Gastroesophageal sphincter (tissue), 3 donors: ENCODE measurements at regions not wholly inside any gene's neighbourhood (a gene's known extent, or its start where the extent isn't known, plus 50 kb on each side); places are given as distances from the start of the nearest gene placed in this dataset.

Experiments
- EP300 ChIP-seq: sonication (generic); formaldehyde crosslinking; IDR thresholded peaks from one replicate; pipeline ENCODE4 v1.6.1; 2017; ENCODE audit warnings: antibody characterized with exemption, mild to moderate bottlenecking
- POLR2A ChIP-seq, 2 donors: fragments of 450-650 bp; IDR thresholded peaks; one replicate each; pipeline ENCODE4 v1.6.1; 2017; ENCODE audit warnings: antibody characterized with exemption in 2 of 2, mild to moderate bottlenecking in 2 of 2, moderate library complexity in 1 of 2
- POLR2AphosphoS5 ChIP-seq: sonication (generic); formaldehyde crosslinking; IDR thresholded peaks from one replicate; pipeline ENCODE4 v1.6.1; 2017; ENCODE audit warnings: antibody characterized with exemption
- TF ChIP-seq, protein P1 (sequence below), 4 experiments: fragments of 200-600 bp in 2 of 4; fragments of 450-650 bp in 2 of 4; sonication (generic) in 1 of 4; IDR thresholded peaks; one replicate each; pipeline ENCODE4 v1.5.1; 2017 to 2019; ENCODE audit warnings: antibody characterized with exemption in 4 of 4, mild to moderate bottlenecking in 2 of 4, moderate library complexity in 2 of 4

GRCh38 chr1:187721216-187721615 lies 892.5 kb downstream of the PLA2G4A start:
- TF ChIP-seq, protein P1, sequence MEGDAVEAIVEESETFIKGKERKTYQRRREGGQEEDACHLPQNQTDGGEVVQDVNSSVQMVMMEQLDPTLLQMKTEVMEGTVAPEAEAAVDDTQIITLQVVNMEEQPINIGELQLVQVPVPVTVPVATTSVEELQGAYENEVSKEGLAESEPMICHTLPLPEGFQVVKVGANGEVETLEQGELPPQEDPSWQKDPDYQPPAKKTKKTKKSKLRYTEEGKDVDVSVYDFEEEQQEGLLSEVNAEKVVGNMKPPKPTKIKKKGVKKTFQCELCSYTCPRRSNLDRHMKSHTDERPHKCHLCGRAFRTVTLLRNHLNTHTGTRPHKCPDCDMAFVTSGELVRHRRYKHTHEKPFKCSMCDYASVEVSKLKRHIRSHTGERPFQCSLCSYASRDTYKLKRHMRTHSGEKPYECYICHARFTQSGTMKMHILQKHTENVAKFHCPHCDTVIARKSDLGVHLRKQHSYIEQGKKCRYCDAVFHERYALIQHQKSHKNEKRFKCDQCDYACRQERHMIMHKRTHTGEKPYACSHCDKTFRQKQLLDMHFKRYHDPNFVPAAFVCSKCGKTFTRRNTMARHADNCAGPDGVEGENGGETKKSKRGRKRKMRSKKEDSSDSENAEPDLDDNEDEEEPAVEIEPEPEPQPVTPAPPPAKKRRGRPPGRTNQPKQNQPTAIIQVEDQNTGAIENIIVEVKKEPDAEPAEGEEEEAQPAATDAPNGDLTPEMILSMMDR (IDR thresholded peaks at IDR 0.05), result no peak
- TF ChIP-seq POLR2AphosphoS5 (no peak), EP300 (no peak), POLR2A (IDR thresholded peaks at IDR 0.05) (no peak)
